WERI-Rb-1 (cell line): ENCODE measurements at regions not wholly inside any gene's neighbourhood (a gene's known extent, or its start where the extent isn't known, plus 50 kb on each side); places are given as distances from the start of the nearest gene placed in this dataset.

Source experiments
- DNase-seq: peaks from one replicate; pipeline ENCODE4 v3.0.0-alpha.2; 2020
- H3K27ac ChIP-seq: fragments of 250-450 bp; sonication (Bioruptor Pico); 2 replicates; pipeline ENCODE4 v1.5.1; 2020; ENCODE audit warnings: mild to moderate bottlenecking, moderate library complexity
- H3K27me3 ChIP-seq: fragments of 250-450 bp; sonication (Bioruptor Pico); 2 replicates; pipeline ENCODE4 v1.5.1; 2021; ENCODE audit warnings: mild to moderate bottlenecking, low read depth, moderate library complexity; ENCODE audit not compliant: insufficient read depth, severe bottlenecking
- H3K36me3 ChIP-seq: fragments of 250-450 bp; sonication (Bioruptor Pico); 2 replicates; pipeline ENCODE4 v1.5.1; 2020; ENCODE audit warnings: mild to moderate bottlenecking, moderate library complexity
- H3K4me3 ChIP-seq: 2 replicates; pipeline ENCODE4 v1.5.1; 2011; ENCODE audit warnings: low read depth, mild to moderate bottlenecking, control low read depth, low read length
- H3K9me3 ChIP-seq: fragments of 250-450 bp; sonication (Bioruptor Pico); 2 replicates; pipeline ENCODE4 v1.5.1; 2021; ENCODE audit warnings: mild to moderate bottlenecking, moderate library complexity; ENCODE audit not compliant: severe bottlenecking
- CTCF ChIP-seq: IDR thresholded peaks from 2 replicates; pipeline ENCODE4 v1.5.1; 2011; ENCODE audit warnings: low read depth, mild to moderate bottlenecking, control low read depth, inconsistent platforms, low read length

- no peak for DNase-seq
- no peak overlapping the region for H3K4me3 ChIP-seq
- peaks cover 28% of the 10 kb centered on the region for H3K27me3 ChIP-seq
- no peaks in the 10 kb centered on the region for H3K36me3 ChIP-seq
- H3K27ac ChIP-seq = no peak overlapping the region
- TF ChIP-seq CTCF = no peak
- H3K9me3 ChIP-seq = no peaks in the 10 kb centered on the region
Measured at GRCh38 chr9:1581926-1582325, 433.2 kb upstream of the SMARCA2 start.

- Histone ChIP-seq H3K9me3 (no peaks in the 10 kb centered on the region), H3K27me3 (peaks cover 20% of the 10 kb centered on the region), H3K27ac (no peak overlapping the region), H3K4me3 (no peak overlapping the region), H3K36me3 (no peaks in the 10 kb centered on the region)
- no peak for TF ChIP-seq CTCF
- DNase-seq = no peak
Measured at GRCh38 chr9:1591310-1591709, 423.8 kb upstream of the SMARCA2 start.

- no peaks in the 10 kb centered on the region for H3K36me3 ChIP-seq
- no peak overlapping the region for H3K27ac ChIP-seq
- no peak for DNase-seq
- TF ChIP-seq CTCF = no peak
- H3K27me3 ChIP-seq = peaks cover 40% of the 10 kb centered on the region
- no peak overlapping the region for H3K4me3 ChIP-seq
- H3K9me3 ChIP-seq = no peaks in the 10 kb centered on the region
Measured at GRCh38 chr9:1598270-1598669, 416.9 kb upstream of the SMARCA2 start.

GRCh38 chr9:1599961-1600360 is 415.2 kb upstream of the SMARCA2 start:
- no peaks in the 10 kb centered on the region for H3K36me3 ChIP-seq
- no peak for TF ChIP-seq CTCF
- H3K4me3 ChIP-seq = no peak overlapping the region
- H3K9me3 ChIP-seq = no peaks in the 10 kb centered on the region
- H3K27ac ChIP-seq = no peak overlapping the region
- peaks cover 54% of the 10 kb centered on the region for H3K27me3 ChIP-seq
- no peak for DNase-seq

- peak; percentile 8 for DNase-seq
- H3K9me3 ChIP-seq = no peaks in the 10 kb centered on the region
- H3K27me3 ChIP-seq = peaks cover 52% of the 10 kb centered on the region
- H3K36me3 ChIP-seq = no peaks in the 10 kb centered on the region
- no peak overlapping the region for H3K27ac ChIP-seq
- peak; percentile 63 for TF ChIP-seq CTCF
- no peak overlapping the region for H3K4me3 ChIP-seq
Measured at GRCh38 chr9:1604942-1605560, 410.1 kb upstream of the SMARCA2 start.

GRCh38 chr9:1606253-1606652 is 408.9 kb upstream of the SMARCA2 start:
- no peak for DNase-seq
- TF ChIP-seq CTCF = no peak
- no peak overlapping the region for H3K27ac ChIP-seq
- H3K36me3 ChIP-seq = no peaks in the 10 kb centered on the region
- H3K4me3 ChIP-seq = no peak overlapping the region
- H3K27me3 ChIP-seq = peaks cover 57% of the 10 kb centered on the region
- H3K9me3 ChIP-seq = no peaks in the 10 kb centered on the region
